Suppressor macrophage treated with lipopolysaccharide for 4 hours (primary cell): ENCODE measurements at regions not wholly inside any gene's neighbourhood (a gene's known extent, or its start where the extent isn't known, plus 50 kb on each side); places are given as distances from the start of the nearest gene placed in this dataset.
"Not testable (repeated sequence)": the region's sequence is repeated elsewhere in the genome, so short reads cannot be mapped to it uniquely, and the experiment has no call there.

ENCODE experiments used
- DNase-seq: peaks from one replicate; pipeline ENCODE4 v3.0.0-alpha.2; 2020

- DNase-seq = no peak
Observed at GRCh38 chr6:11885159-11885558, 106.6 kb upstream of the ADTRP start.

DNA sequence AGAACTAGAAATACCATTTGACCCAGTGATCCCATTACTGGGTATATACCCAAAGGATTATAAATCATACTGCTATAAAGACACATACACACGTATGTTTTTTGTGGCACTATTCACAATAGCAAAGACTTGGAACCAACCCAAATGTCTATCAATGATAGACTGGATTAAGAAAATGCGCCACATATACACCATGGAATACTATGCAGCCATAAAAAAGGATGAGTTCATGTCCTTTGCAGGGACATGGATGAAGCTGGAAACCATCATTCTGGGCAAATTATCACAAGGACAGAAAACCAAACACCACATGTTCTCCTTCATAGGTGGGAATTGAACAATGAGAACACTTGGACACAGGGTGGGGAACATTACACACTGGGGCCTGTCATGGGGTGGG is 104.9 kb upstream of the ADTRP start:
- not testable (repeated sequence) for DNase-seq

GRCh38 chr6:11880156-11880555 is 101.6 kb upstream of the ADTRP start:
- DNase-seq = not testable (repeated sequence)

GRCh38 chr6:11878735-11879134 is 100.1 kb upstream of the ADTRP start:
- DNase-seq = no peak

DNA sequence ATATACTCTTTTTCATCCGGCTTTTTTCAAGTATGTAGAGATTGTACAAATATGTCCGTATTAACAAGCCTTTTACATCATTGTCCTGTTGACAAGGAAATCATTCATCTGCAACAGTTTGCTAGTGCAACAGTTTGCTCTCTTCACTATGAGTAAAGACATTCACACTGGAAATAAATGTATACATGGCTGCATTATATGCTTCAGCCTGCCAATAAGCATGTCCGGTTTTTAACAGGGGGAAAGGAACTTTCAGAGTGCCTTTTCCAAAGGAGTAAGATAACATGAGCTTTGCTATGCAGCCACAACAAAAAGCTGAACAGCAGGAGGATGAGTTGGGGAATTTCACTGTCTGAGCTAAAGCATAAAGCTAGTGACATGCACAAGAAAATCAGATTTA is 99.4 kb upstream of the ADTRP start:
- no peak for DNase-seq

DNA sequence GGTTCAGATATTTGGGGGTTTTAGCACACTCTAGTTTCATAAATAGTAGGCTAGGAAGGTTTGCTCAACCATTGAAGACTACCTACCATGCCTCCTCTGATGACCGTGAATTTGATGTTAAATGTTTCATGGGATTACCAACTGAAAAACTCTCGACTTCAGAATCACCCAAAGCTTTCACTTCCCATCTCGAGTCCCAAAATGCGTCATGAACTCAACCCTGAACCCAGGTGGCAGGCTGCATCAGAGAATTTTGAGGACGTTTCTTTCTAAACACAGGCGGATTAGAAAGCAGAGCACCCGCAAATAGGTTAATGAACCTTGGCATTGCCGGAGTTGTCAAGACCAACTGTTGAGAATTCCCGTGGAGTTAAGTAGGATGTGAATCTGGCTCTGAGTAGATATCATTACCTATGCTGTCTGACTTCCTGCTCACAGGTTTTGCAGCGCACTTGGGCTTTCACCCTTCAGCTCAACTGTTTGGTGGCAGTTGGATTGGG is 98.4 kb upstream of the ADTRP start:
- DNase-seq = no peak

- DNase-seq = no peak
Observed at GRCh38 chr6:11875325-11876109, 96.9 kb upstream of the ADTRP start.

DNA sequence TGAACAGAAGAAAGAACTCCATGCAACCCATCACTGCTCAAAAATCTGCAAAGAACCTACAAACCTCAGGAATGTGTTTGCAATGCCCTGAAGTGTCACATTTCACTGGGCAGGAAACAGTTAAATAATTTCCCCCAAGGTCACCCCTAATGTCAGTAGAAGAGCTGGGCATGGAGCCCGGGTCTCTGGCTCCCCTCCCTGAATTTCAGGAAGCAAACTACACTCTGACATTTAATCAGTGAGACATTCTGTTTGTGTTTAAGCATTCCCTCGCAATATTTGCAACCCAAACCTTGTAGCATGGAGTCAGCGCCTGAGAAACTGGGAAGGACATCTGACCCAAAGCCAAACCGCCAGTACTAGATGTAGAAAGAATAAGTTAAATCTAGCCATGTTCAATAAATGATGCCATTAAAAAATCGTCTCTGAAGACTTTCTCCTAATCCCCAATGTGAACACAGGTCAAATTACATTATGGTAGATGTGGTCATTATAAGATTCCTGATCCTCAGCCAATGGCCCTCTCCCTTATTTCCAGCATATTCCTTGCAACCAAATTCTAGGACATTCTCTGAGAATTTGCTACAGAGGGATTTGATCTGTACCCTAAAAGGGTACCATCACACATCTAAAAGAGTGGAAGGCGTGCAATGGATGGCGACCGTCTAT is 91.2 kb upstream of the ADTRP start:
- no peak for DNase-seq

DNA sequence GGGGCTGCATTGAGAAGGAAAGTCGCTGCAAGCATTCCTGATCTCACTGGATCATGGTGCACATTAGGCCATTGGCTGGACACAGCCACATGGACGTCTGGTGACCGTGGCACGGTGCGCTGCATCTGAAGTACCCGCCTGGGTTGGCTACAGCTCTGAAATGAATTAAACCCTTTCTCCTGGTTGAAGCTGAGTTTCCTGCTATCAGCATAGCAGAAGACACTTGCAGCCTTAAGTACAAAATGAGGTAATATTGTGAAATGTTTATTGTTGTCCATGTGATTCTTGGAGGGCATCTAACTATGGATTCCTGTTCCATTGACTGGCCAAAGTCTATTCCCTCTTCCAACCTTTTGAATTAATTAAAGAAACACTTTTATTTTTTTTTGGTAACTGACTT is 89.8 kb upstream of the ADTRP start:
- no peak for DNase-seq

- DNase-seq = no peak
Observed at GRCh38 chr6:11865680-11866300, 87.2 kb upstream of the ADTRP start.

- no peak for DNase-seq
Observed at GRCh38 chr6:11858439-11858838, 79.8 kb upstream of the ADTRP start.

DNA sequence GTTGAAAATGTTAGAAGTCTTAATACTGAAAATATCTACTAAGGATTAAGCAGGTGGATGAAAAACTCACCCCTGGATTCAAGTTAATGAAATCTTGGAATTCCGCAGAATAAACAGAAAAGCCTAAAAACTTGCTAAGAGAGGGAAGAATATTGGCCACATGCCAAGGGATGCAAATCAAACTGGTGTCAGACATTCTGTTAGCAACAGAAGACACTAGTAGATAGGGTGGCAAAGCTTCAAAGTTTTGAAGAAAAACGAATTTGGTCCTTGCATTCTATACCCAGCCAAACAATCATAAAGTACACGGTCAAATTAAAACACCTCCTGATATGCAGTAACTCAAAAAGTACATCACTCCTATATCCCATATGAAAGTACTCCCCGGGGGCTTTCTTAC is 77.1 kb upstream of the ADTRP start:
- no peak for DNase-seq

DNA sequence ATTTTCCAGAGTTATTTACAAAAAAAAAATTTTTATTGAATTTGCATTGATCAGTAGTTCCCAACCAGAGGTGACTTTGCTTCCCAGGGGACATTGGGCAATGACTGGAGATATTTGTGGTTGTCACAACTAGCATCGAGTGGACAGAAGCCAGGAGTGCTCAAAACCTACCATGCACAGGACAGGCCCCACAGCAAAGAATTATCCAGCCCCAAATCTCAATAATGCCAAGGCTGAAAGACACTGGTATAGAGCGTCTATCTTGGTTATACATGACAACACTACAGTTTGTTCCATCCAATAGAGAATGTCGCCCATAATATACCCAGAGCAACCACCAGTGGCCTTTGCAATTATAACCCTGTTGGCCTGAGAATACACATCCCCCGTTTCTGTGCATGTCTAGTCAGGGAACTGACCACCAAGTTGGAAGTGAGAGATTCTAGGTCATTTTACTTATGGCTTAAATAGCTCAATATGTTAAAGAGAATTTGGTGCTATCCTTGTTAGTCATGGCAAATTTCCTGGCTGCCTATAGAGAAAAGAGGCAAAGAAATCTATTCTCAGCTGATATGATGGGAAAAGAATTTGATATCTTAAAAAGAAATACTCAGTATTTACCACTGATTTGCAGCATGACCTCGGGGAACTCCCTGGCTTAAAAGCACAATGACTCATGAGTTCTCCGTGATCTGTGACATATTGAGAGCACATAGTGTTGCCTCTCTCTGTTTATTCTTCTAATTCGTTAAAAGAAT is 76.0 kb upstream of the ADTRP start:
- DNase-seq = peak; percentile 86

GRCh38 chr6:11853678-11854407 is 75.2 kb upstream of the ADTRP start:
- peak; percentile 86 for DNase-seq

GRCh38 chr6:11852061-11852651 is 73.6 kb upstream of the ADTRP start:
- DNase-seq = peak; percentile 54

- peak; percentile 68 for DNase-seq
Observed at GRCh38 chr6:11851387-11851786, 72.8 kb upstream of the ADTRP start.

DNA sequence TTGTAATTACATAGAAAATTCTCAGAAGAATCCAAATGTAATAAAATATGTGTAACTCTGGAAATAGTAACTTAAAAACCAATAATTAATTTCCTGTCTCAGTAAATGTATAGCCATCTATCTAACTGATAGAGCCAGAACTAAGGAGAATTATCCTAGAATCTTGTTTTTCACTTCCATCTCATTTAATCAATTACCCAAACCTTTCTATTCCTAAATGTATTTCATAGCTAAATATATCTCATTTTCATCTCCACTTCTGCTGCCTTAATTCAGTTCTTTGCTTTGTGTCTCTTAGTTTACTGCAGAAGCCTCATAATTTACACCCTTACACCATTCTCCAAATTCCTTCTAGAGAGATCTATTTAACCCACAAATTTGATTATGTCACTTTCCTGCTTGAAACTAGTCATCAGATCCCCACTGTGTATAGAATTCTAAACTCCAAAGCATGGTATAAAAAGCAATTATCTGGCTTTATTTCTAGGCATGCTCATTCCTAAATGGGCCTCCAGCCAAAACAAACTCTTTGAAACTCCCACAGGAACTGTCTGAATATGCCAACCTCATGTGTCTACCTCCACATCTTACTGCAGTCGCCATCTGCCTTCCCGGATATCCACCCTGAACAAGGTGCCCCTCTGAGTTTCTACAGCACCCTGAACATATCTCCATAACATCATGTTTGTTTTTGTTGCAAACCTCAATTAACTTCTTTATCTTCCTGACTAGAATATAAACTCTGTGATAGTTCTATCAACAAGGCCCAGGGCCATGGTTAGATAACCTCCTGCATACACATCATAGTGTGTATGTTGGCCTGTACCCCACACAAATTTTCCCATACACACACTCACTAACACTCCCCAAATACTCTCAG is 70.5 kb upstream of the ADTRP start:
- DNase-seq = no peak

DNA sequence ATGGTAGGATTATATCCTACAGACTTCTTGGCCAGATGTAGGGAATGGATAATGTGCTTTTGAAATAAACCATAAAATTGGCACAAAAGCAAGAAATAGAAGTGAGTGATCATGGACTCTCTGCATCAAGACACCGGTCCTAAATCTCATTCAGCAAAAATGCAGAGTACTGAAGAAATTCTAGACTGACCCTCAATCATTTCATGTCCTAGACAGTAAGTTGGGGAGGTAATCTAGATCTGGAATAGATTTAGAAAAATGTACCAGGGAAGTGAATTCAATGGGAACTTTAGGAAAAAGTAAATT is 69.7 kb upstream of the ADTRP start:
- DNase-seq = no peak

DNA sequence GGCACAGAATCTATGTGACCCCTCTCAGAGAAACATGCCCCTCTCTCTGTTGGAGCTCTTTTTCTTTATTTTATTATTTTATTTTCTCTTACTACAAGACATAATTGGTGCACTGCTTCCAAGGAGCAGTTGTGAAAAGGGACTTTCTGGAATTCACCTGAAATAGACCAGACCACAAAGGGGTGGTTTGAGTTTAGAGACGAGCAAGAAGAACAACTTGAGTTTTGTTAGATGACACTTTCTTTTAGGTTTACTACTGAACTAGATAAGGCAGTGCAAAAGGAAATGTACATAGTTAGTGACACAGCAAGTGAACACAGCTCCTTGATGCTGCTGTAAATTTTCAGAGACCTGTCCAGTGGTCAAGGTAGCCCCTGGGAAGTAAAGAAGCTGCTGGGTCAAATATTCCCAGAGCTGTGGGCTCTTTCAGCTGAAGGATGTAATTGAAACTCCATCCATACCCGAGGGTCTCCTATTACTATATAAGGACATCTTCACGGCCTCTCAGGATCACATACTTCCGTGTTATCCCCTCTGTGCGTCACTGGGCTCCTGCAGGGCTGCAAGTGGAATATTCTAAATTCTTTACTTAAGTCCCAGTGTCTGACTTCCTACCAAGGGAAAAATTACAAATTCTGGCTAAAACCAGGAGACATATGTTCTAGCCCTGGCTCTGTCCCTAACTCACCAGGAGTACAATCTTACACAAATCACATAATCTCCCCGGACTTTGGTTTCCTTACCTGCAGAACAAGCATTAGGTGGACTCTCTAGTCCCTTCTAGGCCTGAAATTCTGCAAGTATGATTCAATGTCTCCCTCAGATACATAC is 69.1 kb upstream of the ADTRP start:
- DNase-seq = no peak

DNA sequence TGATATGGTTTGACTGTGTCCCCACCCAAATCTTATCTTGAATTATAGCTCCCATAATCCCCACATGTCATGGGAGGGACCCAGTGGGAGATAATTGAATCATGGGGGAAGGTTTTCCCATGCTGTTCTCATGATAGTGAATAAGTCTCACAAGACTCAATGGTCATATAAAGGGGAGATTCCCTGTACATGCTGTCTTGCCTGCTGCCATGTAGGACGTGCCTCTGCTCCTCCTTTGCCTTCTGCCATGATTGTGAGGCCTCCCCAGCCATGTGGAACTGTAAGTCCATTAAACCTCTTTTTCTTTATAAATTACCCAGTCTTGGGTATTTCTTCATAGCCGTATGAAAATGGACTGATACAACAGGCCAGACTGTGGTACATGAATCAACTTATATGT is 68.5 kb upstream of the ADTRP start:
- DNase-seq = peak; percentile 7
